ENCODE measurements at regions not wholly inside any gene's neighbourhood (a gene's known extent, or its start where the extent isn't known, plus 50 kb on each side); places are given as distances from the start of the nearest gene placed in this dataset.

DNA sequence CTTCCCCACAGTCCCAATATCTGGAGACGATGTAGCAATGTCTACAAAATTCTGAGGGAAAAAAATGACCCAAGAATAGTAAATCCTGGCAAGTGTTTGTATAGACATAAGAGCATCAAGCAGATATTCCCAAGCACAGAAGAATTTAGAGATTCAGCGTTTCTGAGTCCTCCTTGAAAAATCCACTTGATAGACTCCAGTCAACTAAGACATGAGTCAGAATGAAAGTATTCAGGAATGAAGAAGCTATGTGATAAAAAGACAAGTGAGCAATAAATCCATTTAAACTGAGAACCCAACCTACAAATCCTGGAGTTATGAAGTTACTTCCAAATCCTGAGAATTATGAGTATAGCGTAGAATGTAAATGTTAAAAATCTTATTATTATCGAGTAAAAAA lies 86.1 kb upstream of the NPY start:
- no peak for DNase-seq

- DNase-seq = no peak
Measured at GRCh38 chr7:24199978-24200377, 84.0 kb upstream of the NPY start.

- no peak for DNase-seq
Measured at GRCh38 chr7:24200407-24200966, 83.5 kb upstream of the NPY start.

GRCh38 chr7:24201226-24201625 lies 82.8 kb upstream of the NPY start:
- DNase-seq = no peak

DNA sequence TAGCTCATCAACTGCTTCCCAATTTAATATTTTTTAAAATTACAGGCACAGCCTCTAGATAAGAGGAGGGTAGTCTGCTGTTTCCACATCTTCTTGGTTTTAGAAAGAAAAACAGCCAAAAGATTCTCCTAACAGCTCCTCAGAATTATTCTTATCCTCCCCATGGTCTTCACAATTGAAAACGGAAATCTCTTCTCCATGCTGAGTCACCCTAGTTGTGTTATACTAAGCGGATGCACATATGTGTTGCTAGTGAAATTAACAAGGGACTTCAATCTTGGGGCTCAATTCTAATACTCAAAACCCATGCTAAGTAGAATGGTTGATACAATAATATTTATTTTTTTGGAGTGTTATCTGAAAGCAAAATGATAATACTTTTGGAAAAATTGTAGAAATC lies 71.9 kb upstream of the NPY start:
- no peak for DNase-seq

- DNase-seq = no peak
Measured at GRCh38 chr7:24213311-24213710, 70.7 kb upstream of the NPY start.

GRCh38 chr7:24214670-24215069 lies 69.3 kb upstream of the NPY start:
- no peak for DNase-seq

DNA sequence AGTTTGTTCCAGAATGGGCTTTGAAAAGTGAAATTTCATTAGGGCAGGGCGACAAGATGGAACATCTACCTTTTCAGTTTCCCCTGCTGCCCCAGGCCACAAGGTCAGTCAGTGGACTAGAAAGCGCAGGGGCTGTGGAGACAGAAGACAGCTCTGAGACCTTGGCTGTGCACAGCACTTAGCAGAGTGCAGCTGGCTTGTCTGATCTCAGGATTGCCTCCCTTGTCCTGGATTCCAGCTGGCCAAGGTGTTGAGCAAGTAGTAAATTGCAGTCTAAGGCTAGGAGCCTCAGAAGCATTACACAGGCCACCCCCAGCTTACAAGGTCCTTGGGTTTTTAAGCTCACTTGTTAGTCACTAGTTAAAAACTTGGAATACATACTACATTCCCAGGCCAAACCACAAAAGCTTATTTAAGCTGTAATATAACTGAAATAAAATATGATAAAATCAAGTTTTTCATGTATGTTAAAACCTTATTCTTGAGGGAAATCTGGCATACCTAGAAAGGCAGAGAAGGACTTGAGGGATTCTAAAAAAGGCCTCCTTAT lies 67.3 kb upstream of the NPY start:
- no peak for DNase-seq

GRCh38 chr7:24221500-24221899 lies 62.5 kb upstream of the NPY start:
- no peak for DNase-seq

DNA sequence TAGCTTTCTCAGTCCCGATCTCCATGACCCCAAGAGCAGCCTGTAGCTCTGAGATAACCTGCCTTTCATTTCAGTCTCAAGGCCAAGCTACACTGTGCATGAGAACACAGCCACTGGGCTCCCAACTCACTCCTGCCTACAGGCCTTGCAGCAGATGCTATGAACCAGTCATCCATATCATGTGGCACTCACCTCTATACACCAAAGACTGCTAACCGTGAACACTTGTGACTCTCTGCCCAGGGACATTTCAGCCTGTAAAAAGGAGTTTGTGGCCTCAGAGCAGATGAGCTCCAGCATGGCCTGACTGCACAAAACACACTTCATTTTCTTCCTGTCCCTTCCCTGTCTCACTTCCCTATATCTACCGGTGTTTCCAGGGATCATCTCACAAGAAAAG lies 56.9 kb upstream of the NPY start:
- no peak for DNase-seq

- no peak for DNase-seq
Measured at GRCh38 chr7:24227603-24228359, 56.2 kb upstream of the NPY start.

GRCh38 chr7:24229481-24230226 lies 54.3 kb upstream of the NPY start:
- no peak for DNase-seq

GRCh38 chr7:24231493-24231892 lies 52.5 kb upstream of the NPY start:
- no peak for DNase-seq

DNA sequence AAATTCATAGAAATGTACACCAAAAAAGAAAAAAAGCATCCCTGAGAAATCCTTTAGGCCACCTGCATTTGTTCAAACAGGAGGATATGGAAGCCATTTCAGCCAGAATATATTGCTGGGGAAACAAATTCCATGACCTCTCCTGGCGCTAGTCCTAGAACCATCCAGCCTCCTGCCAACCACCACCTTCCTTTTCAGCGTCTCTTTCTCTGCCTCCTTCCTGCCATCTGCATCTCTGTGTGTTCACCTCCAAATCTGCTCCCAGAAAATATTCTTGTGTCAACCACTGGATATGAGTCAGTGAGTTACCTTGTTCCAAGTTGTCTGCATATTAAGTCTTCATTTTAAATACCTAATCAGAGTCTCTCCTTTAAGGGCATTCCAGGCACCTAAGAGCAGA lies 50.6 kb upstream of the NPY start:
- no peak for DNase-seq

All from amygdala (tissue), 56 donors.